ENCODE measurements at regions not wholly inside any gene's neighbourhood (a gene's known extent, or its start where the extent isn't known, plus 50 kb on each side); places are given as distances from the start of the nearest gene placed in this dataset.

DNA sequence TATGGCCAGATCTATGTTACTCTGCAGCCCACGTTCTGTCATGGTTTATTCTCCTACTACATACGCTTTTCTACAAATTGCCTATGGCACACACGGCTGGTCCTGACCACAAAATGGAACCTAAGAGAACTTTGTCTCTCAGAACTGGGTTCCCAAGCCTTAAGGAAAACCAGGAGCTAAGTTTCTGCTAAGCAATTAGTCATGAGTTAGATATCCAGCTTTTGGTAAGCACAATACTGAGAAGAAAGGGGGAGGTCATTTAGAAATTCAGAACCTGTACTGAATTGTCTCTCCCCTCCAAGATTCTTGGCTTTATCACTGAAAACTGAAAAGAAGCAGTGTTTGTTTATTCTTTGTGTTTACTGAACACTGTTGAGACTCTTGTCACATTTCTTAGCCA lies 283.5 kb upstream of the TANK start:
- TF ChIP-seq, protein P1, sequence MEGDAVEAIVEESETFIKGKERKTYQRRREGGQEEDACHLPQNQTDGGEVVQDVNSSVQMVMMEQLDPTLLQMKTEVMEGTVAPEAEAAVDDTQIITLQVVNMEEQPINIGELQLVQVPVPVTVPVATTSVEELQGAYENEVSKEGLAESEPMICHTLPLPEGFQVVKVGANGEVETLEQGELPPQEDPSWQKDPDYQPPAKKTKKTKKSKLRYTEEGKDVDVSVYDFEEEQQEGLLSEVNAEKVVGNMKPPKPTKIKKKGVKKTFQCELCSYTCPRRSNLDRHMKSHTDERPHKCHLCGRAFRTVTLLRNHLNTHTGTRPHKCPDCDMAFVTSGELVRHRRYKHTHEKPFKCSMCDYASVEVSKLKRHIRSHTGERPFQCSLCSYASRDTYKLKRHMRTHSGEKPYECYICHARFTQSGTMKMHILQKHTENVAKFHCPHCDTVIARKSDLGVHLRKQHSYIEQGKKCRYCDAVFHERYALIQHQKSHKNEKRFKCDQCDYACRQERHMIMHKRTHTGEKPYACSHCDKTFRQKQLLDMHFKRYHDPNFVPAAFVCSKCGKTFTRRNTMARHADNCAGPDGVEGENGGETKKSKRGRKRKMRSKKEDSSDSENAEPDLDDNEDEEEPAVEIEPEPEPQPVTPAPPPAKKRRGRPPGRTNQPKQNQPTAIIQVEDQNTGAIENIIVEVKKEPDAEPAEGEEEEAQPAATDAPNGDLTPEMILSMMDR (IDR thresholded peaks at IDR 0.05), result no peak
- no peak for TF ChIP-seq REST (IDR thresholded peaks at IDR 0.05; ENCODE audit: insufficient read depth in 1 of 2, low read depth in 2 of 2, low read length in 1 of 2)
- no peak for TF ChIP-seq TCF7L2 (IDR thresholded peaks at IDR 0.05; ENCODE audit: low read depth, low read length)
- no peak for TF ChIP-seq POLR2AphosphoS5 (IDR thresholded peaks at IDR 0.05; ENCODE audit: low read depth, low read length)
- no peak for TF ChIP-seq SIN3A (IDR thresholded peaks at IDR 0.05; ENCODE audit: borderline replicate concordance, insufficient read depth, low read depth, low read length)

Measured in Panc1 (cell line).